GM12878 (cell line): ENCODE measurements at regions not wholly inside any gene's neighbourhood (a gene's known extent, or its start where the extent isn't known, plus 50 kb on each side); places are given as distances from the start of the nearest gene placed in this dataset.

Experiments
- ATAC-seq: fragments of 200-7000 bp; cut with Tn5 transposase; 3 replicates; pipeline ENCODE4 v1.9.1; 2020; ENCODE audit warnings: mild to moderate bottlenecking, moderate library complexity
- BruUV-seq: library from RNA; stranded (reverse); fragments of 400-500 nt; replicated peaks from 2 replicates; lab custom pipeline; 2021; lab: Mats Ljungman, UMichigan
- CTCF ChIA-PET: fragments of 300-600 bp; sonication (Branson Sonifier 250); formaldehyde crosslinking; extraction: SDS; loops from one replicate; lab custom pipeline; 2021; ENCODE audit warnings: inconsistent platforms; lab: Yijun Ruan, JAX
- POLR2A ChIA-PET: fragments of 350-600 bp; formaldehyde crosslinking; extraction: SDS; loops from one replicate; lab custom pipeline; 2021; ENCODE audit warnings: inconsistent platforms; lab: Charles Lee
- RAD21 ChIA-PET: fragments of 300-600 bp; sonication (Branson Sonifier 250); formaldehyde crosslinking; loops from one replicate; lab custom pipeline; 2023; ENCODE audit warnings: antibody characterized with exemption; ENCODE audit not compliant: unreplicated experiment; lab: Charles Lee
- SMC1A ChIA-PET: fragments of 300-600 bp; sonication (Branson Sonifier 250); formaldehyde crosslinking; loops from one replicate; lab custom pipeline; 2023; ENCODE audit not compliant: unreplicated experiment, uncharacterized antibody; lab: Charles Lee
- DNase-seq: peaks from one replicate; pipeline ENCODE4 v3.0.0-alpha.2; 2011; ENCODE audit warnings: low read depth, low spot score
- FAIRE-seq: peaks from 3 replicates; lab custom pipeline; 2011; peaks lifted over from hg19 to GRCh38; lab: Jason Lieb, UNC
- H2AFZ ChIP-seq: 2 replicates; pipeline ENCODE4 v1.6.0; 2011; ENCODE audit warnings: low read depth, low read length, control low read depth; ENCODE audit not compliant: control insufficient read depth
- H3K27ac ChIP-seq: 2 replicates; pipeline ENCODE4 v1.5.1; 2011; ENCODE audit warnings: control low read depth; ENCODE audit not compliant: control insufficient read depth, insufficient read depth
- H3K27me3 ChIP-seq, 2 experiments: replicated peaks in 1 of 2; 2 replicates each; pipeline versions ENCODE4 v1.6.0 to v1.6.1; 2011; ENCODE audit warnings: low read length in 1 of 2; ENCODE audit not compliant: control insufficient read depth in 2 of 2, insufficient read depth in 2 of 2
- H3K36me3 ChIP-seq, 2 experiments: 2 replicates each; pipeline ENCODE4 v1.5.1; 2011; ENCODE audit warnings: low read length in 1 of 2; ENCODE audit not compliant: control insufficient read depth in 2 of 2, insufficient read depth in 2 of 2
- H3K4me1 ChIP-seq: 2 replicates; pipeline ENCODE4 v1.6.1; 2011; ENCODE audit warnings: mild to moderate bottlenecking, low read length, moderate library complexity, mixed read lengths; ENCODE audit not compliant: control insufficient read depth, insufficient read depth
- H3K4me2 ChIP-seq: 2 replicates; pipeline ENCODE4 v1.6.0; 2011; ENCODE audit warnings: control low read depth; ENCODE audit not compliant: control insufficient read depth, insufficient read depth
- H3K4me3 ChIP-seq: fragments of 200-600 bp; sonication (generic); 2 replicates; pipeline ENCODE4 v1.5.1; 2016
- H3K79me2 ChIP-seq: 2 replicates; pipeline ENCODE4 v1.6.0; 2011; ENCODE audit warnings: low read length; ENCODE audit not compliant: control insufficient read depth, insufficient read depth
- H3K9ac ChIP-seq: 2 replicates; pipeline ENCODE4 v1.8.0; 2011; ENCODE audit warnings: low read length, control low read depth, mixed read lengths; ENCODE audit not compliant: control insufficient read depth, insufficient read depth
- H3K9me3 ChIP-seq: replicated peaks from 3 replicates; pipeline ENCODE4 v1.5.1; 2011; ENCODE audit warnings: mild to moderate bottlenecking, low read length; ENCODE audit not compliant: control insufficient read depth, insufficient read depth
- H4K20me1 ChIP-seq: 2 replicates; pipeline ENCODE4 v1.6.0; 2011; ENCODE audit not compliant: control insufficient read depth, insufficient read depth
- CBX3 ChIP-seq: fragments of 200-600 bp; sonication (generic); IDR thresholded peaks from 2 replicates; pipeline ENCODE4 v1.6.1; 2016; ENCODE audit warnings: low read depth, borderline replicate concordance
- CEBPB ChIP-seq, 2 experiments: fragments of 150-350 bp in 1 of 2; IDR thresholded peaks; 2 replicates each; pipeline ENCODE4 v1.6.1; 2012 to 2014; ENCODE audit warnings: low read depth in 2 of 2, low read length in 2 of 2, borderline replicate concordance in 1 of 2, inconsistent platforms in 1 of 2
- CHD4 ChIP-seq: fragments of 200-600 bp; sonication (generic); IDR thresholded peaks from 2 replicates; pipeline ENCODE4 v1.6.1; 2016; ENCODE audit warnings: mild to moderate bottlenecking
- CREM ChIP-seq: IDR thresholded peaks from 2 replicates; pipeline ENCODE4 v1.6.1; 2014; ENCODE audit warnings: antibody characterized with exemption, low read depth
- FOXK2 ChIP-seq: fragments of 450-650 bp; IDR thresholded peaks from 2 replicates; pipeline ENCODE4 v1.6.1; 2017; ENCODE audit warnings: mild to moderate bottlenecking, moderate library complexity
- GATAD2B ChIP-seq: fragments of 450-650 bp; conservative IDR thresholded peaks from 2 replicates; pipeline ENCODE4 v1.6.1; 2017; ENCODE audit warnings: low read depth, mild to moderate bottlenecking, moderate library complexity
- MTA2 ChIP-seq: fragments of 450-650 bp; IDR thresholded peaks from 2 replicates; pipeline ENCODE4 v1.6.1; 2016; ENCODE audit warnings: low read depth, mild to moderate bottlenecking, moderate library complexity
- MYC ChIP-seq: IDR thresholded peaks from 2 replicates; pipeline ENCODE4 v1.6.1; 2011; ENCODE audit warnings: mild to moderate bottlenecking, low read length, moderate library complexity, inconsistent platforms; ENCODE audit not compliant: insufficient read depth, insufficient replicate concordance, insufficient read length, severe bottlenecking
- NR2C1 ChIP-seq: fragments of 450-650 bp; IDR thresholded peaks from 2 replicates; pipeline ENCODE4 v1.6.1; 2017; ENCODE audit warnings: antibody characterized with exemption, mild to moderate bottlenecking, moderate library complexity
- RAD51 ChIP-seq: fragments of 450-650 bp; IDR thresholded peaks from 2 replicates; pipeline ENCODE4 v1.6.1; 2016; ENCODE audit warnings: moderate library complexity, mild to moderate bottlenecking, inconsistent platforms
- RBBP5 ChIP-seq: fragments of 200-600 bp; sonication (generic); conservative IDR thresholded peaks from 2 replicates; pipeline ENCODE4 v1.6.1; 2016
- RELA ChIP-seq: fragments of 450-650 bp; IDR thresholded peaks from 2 replicates; pipeline ENCODE4 v1.8.0; 2014; ENCODE audit warnings: borderline replicate concordance; ENCODE audit not compliant: partially characterized antibody
- TBL1XR1 ChIP-seq: IDR thresholded peaks from 2 replicates; pipeline ENCODE4 v1.6.1; 2012; ENCODE audit warnings: low read depth, low read length, improper control_type of control experiment
- ZZZ3 ChIP-seq: IDR thresholded peaks from 2 replicates; pipeline ENCODE4 v1.6.1; 2011; ENCODE audit warnings: low read depth; ENCODE audit not compliant: control insufficient read depth, insufficient read length
- WGBS: methylation state at CpG from one replicate; pipeline ENCODE4 v1.1.6; 2016; ENCODE audit warnings: low lambda C conversion rate; ENCODE audit not compliant: insufficient replicate concordance, insufficient coverage; ENCODE audit errors: missing lambda C conversion rate; 5-methylcytosine and 5-hydroxymethylcytosine counted together
- in situ Hi-C: fragments of 300-500 bp; cut with MboI; formaldehyde crosslinking; loops from 9 replicates; pipeline ENCODE4 v1.14.3; 2018; ENCODE audit warnings: mixed read lengths
- intact Hi-C: fragments of 100-400 bp; cut with micrococcal nuclease; formaldehyde crosslinking; loops from one replicate; pipeline ENCODE4 v1.14.2; 2022; ENCODE audit not compliant: unreplicated experiment
- TF ChIP-seq, protein P1 (sequence below): fragments of 450-650 bp; IDR thresholded peaks from 2 replicates; pipeline ENCODE4 v1.6.1; 2016; ENCODE audit warnings: mild to moderate bottlenecking
- TF ChIP-seq, protein P2 (sequence below): IDR thresholded peaks from 2 replicates; pipeline ENCODE4 v1.6.1; 2012; ENCODE audit warnings: low read depth, low read length, improper control_type of control experiment

DNA sequence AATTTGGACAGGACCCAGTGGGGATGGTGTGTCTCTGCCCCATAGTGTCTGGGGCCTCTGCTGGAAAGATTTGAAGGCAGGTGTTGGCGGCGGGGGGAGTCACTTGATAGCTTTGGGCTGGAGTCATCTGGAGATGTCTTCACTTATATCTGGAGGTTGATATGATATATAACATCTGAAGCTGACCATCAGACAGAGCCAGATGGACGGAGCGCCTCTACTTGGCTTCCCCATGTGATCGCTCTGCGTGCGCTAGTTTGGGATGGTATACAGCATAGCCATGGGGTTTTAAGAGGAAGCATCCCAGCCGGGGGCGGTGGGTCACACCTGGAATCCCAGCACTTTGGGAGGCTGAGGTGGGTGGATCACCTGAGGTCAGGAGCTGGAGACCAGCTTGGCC is 130.7 kb upstream of the NLRP1 start (continued):
- TF ChIP-seq, protein P1, sequence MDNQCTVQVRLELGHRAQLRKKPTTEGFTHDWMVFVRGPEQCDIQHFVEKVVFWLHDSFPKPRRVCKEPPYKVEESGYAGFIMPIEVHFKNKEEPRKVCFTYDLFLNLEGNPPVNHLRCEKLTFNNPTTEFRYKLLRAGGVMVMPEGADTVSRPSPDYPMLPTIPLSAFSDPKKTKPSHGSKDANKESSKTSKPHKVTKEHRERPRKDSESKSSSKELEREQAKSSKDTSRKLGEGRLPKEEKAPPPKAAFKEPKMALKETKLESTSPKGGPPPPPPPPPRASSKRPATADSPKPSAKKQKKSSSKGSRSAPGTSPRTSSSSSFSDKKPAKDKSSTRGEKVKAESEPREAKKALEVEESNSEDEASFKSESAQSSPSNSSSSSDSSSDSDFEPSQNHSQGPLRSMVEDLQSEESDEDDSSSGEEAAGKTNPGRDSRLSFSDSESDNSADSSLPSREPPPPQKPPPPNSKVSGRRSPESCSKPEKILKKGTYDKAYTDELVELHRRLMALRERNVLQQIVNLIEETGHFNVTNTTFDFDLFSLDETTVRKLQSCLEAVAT: no peak
- TF ChIP-seq RBBP5 (no peak), CEBPB (IDR thresholded peaks at IDR 0.05; ENCODE audit: borderline replicate concordance in 1 of 2, low read depth in 2 of 2, low read length in 2 of 2) (no peak), CREM (no peak)

DNA sequence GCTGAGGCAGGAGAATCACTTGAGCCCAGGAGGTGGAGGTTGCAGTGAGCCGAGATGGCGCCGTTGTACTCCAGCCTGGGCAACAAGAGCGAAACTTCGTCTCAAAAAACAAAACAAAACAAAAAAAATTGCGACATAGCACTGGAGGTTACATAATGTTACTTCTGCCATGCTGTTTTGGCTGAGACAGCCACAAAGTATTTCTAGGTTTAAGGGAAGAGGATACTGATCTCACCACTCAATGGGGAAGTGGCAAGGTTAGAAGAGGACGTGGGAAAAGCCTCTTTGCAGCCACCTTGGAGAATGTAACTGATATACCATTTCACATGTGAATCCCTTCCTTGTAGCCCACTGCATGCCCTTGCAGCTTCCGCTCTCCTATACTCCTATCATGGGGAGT is 131.2 kb upstream of the NLRP1 start:
- in situ Hi-C loops (loop anchor here (25.0 kb wide), 1 partner anchor 697 kb away; no protein-coding TSS in a partner anchor), intact Hi-C loops (no loop called here)
- Histone ChIP-seq H3K4me3 (no peak overlapping the region), H3K27me3 (peaks cover 2 to 9% of the 10 kb centered on the region in 2 experiments), H2AFZ (no peak overlapping the region), H3K4me2 (no peak overlapping the region), H4K20me1 (no peaks in the 10 kb centered on the region), H3K79me2 (no peaks in the 10 kb centered on the region), H3K36me3 (no peaks in the 10 kb centered on the region), H3K27ac (no peak overlapping the region), H3K9ac (no peak overlapping the region), H3K9me3 (no peaks in the 10 kb centered on the region; the same call in 2 of the 3 replicates), H3K4me1 (no peaks in the 10 kb centered on the region)
- SMC1A ChIA-PET: no interaction called here
- WGBS: 26% methylated on average over 8 of the region's 8 CpGs
- RAD21 ChIA-PET: no interaction called here
- DNase-seq (no peak), FAIRE-seq (no peak), ATAC-seq (no peak)
- CTCF ChIA-PET: no interaction called here
- no TSS peak for BruUV-seq
- TF ChIP-seq ZZZ3: no peak
- TF ChIP-seq RELA: no peak
- no peak for TF ChIP-seq RAD51
- no peak for TF ChIP-seq CBX3
- no peak for TF ChIP-seq MTA2
- TF ChIP-seq FOXK2: no peak
- no peak for TF ChIP-seq NR2C1
- no peak for TF ChIP-seq MYC
- no peak for TF ChIP-seq GATAD2B
- no peak for TF ChIP-seq TBL1XR1
- no peak for TF ChIP-seq CHD4
- TF ChIP-seq, protein P2, sequence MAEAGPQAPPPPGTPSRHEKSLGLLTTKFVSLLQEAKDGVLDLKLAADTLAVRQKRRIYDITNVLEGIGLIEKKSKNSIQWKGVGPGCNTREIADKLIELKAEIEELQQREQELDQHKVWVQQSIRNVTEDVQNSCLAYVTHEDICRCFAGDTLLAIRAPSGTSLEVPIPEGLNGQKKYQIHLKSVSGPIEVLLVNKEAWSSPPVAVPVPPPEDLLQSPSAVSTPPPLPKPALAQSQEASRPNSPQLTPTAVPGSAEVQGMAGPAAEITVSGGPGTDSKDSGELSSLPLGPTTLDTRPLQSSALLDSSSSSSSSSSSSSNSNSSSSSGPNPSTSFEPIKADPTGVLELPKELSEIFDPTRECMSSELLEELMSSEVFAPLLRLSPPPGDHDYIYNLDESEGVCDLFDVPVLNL: no peak
- POLR2A ChIA-PET: no interaction called here
